ENCODE measurements at regions not wholly inside any gene's neighbourhood (a gene's known extent, or its start where the extent isn't known, plus 50 kb on each side); places are given as distances from the start of the nearest gene placed in this dataset.

GRCh38 chr5:74261866-74262265 is 378.7 kb downstream of the ENC1 start:
- no peak for DNase-seq (ENCODE audit: extremely low read depth, low read depth)
- no peak for TF ChIP-seq CTCF (IDR thresholded peaks at IDR 0.05; ENCODE audit: low read depth, low read length)

- no peak for TF ChIP-seq CTCF (IDR thresholded peaks at IDR 0.05; ENCODE audit: low read depth, low read length)
These were observed 379.1 kb downstream of the ENC1 start for GRCh38 chr5:74261421-74261820.

GRCh38 chr5:74259572-74259971 is 381.0 kb downstream of the ENC1 start:
- DNase-seq (ENCODE audit: extremely low read depth, low read depth): no peak
- no peak for TF ChIP-seq CTCF (IDR thresholded peaks at IDR 0.05; ENCODE audit: low read depth, low read length)

More at GRCh38 chr5:74261421-74261820, 379.1 kb downstream of the ENC1 start:
- DNase-seq (ENCODE audit: extremely low read depth, low read depth): no peak

- no peak for TF ChIP-seq CTCF (IDR thresholded peaks at IDR 0.05; ENCODE audit: low read depth, low read length)
These were observed 382.2 kb downstream of the ENC1 start for GRCh38 chr5:74258314-74258665.

GRCh38 chr5:74257645-74258313 is 382.7 kb downstream of the ENC1 start:
- no peak for DNase-seq (ENCODE audit: extremely low read depth, low read depth)
- TF ChIP-seq CTCF (IDR thresholded peaks at IDR 0.05; ENCODE audit: low read depth, low read length): no peak

More at GRCh38 chr5:74258314-74258665, 382.2 kb downstream of the ENC1 start:
- no peak for DNase-seq (ENCODE audit: extremely low read depth, low read depth)

GRCh38 chr5:74257060-74257527 is 383.4 kb downstream of the ENC1 start:
- TF ChIP-seq CTCF (IDR thresholded peaks at IDR 0.05; ENCODE audit: low read depth, low read length): no peak
- no peak for DNase-seq (ENCODE audit: extremely low read depth, low read depth)

- no peak for TF ChIP-seq CTCF (IDR thresholded peaks at IDR 0.05; ENCODE audit: low read depth, low read length)
- no peak for DNase-seq (ENCODE audit: extremely low read depth, low read depth)
These were observed 384.7 kb downstream of the ENC1 start for GRCh38 chr5:74255692-74256392.

Measured in AG09319 (cell line).